ENCODE measurements at regions not wholly inside any gene's neighbourhood (a gene's known extent, or its start where the extent isn't known, plus 50 kb on each side); places are given as distances from the start of the nearest gene placed in this dataset.

DNA sequence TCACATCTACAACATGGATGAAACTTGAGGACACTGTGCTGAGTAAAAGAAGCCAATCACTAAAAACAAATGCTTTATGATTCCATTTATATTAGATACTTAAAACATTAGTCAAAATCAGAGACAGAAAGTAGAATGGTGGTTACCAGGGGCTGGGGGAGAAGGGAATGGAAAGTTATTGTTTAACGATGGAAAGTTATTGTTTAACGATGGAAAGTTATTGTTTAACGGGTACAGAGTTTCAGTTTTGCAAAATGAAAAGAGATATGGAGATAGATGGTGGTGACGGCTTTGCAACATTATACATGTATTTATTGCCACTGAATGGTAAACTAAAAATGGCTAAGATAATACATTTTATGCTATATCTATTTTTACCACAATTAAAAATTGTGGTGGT lies 160.6 kb downstream of the TUBA3C start:
- no peaks in the 10 kb centered on the region for H3K27me3 Mint-ChIP-seq (ENCODE audit: insufficient read depth)
- 52 to 68% methylated on average over 3 of the region's 4 CpGs for WGBS, 2 experiments (ENCODE audit: insufficient coverage in 1 of 2, insufficient read length in 1 of 2)
- TF ChIP-seq, protein P1, sequence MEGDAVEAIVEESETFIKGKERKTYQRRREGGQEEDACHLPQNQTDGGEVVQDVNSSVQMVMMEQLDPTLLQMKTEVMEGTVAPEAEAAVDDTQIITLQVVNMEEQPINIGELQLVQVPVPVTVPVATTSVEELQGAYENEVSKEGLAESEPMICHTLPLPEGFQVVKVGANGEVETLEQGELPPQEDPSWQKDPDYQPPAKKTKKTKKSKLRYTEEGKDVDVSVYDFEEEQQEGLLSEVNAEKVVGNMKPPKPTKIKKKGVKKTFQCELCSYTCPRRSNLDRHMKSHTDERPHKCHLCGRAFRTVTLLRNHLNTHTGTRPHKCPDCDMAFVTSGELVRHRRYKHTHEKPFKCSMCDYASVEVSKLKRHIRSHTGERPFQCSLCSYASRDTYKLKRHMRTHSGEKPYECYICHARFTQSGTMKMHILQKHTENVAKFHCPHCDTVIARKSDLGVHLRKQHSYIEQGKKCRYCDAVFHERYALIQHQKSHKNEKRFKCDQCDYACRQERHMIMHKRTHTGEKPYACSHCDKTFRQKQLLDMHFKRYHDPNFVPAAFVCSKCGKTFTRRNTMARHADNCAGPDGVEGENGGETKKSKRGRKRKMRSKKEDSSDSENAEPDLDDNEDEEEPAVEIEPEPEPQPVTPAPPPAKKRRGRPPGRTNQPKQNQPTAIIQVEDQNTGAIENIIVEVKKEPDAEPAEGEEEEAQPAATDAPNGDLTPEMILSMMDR (conservative IDR thresholded peaks at IDR 0.05), result no peak
- H3K4me3 Mint-ChIP-seq, result no peak overlapping the region
- no peaks in the 10 kb centered on the region for H3K36me3 Mint-ChIP-seq (ENCODE audit: low read depth)
- H3K4me1 Mint-ChIP-seq, result no peaks in the 10 kb centered on the region
- Histone ChIP-seq H3K27ac (ENCODE audit: low read depth, low read length) (no peak overlapping the region), H3K27me3 (ENCODE audit: control insufficient read depth, insufficient read depth, low read length, poor library complexity, severe bottlenecking) (no peaks in the 10 kb centered on the region), H3K4me3 (ENCODE audit: low read length) (no peak overlapping the region), H3K36me3 (ENCODE audit: control insufficient read depth, insufficient read depth, low read length) (no peaks in the 10 kb centered on the region), H3K9ac (ENCODE audit: extremely low read depth, low read length, poor library complexity, severe bottlenecking) (no peak overlapping the region), H3K9me3 (ENCODE audit: control insufficient read depth, low read length) (peaks cover 95% of the 10 kb centered on the region), H3K4me1 (ENCODE audit: control insufficient read depth, insufficient read depth, low read length) (no peaks in the 10 kb centered on the region)
- H3K9me3 Mint-ChIP-seq, result peaks cover 89% of the 10 kb centered on the region
- no peak overlapping the region for H3K27ac Mint-ChIP-seq
- no peak for DNase-seq

DNA sequence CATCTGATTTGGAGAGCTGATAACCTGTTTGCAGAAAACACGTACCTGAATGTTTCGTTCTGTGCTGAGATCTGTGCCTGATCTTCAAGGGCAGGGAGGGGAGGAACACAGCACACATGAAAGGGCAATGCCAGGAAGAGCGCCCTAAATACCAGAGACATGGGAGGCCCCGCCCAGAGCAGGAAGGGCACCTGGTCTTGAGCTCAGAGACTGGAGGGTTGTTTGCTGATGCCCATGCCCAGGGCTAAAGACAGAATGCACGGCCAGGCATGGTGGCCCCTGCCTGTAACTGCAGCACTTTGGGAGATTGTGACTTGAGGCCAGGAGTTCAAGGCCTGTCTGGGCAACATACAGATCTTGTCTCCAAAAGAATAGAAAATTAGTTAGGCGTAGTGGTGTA lies 183.2 kb downstream of the TUBA3C start:
- Histone ChIP-seq H3K27ac (ENCODE audit: low read depth, low read length) (no peak overlapping the region), H3K4me3 (ENCODE audit: low read length) (no peak overlapping the region), H3K9ac (ENCODE audit: extremely low read depth, low read length, poor library complexity, severe bottlenecking) (no peak overlapping the region), H3K27me3 (ENCODE audit: control insufficient read depth, insufficient read depth, low read length, poor library complexity, severe bottlenecking) (no peaks in the 10 kb centered on the region), H3K36me3 (ENCODE audit: control insufficient read depth, insufficient read depth, low read length) (no peaks in the 10 kb centered on the region), H3K9me3 (ENCODE audit: control insufficient read depth, low read length) (peaks cover 81% of the 10 kb centered on the region), H3K4me1 (ENCODE audit: control insufficient read depth, insufficient read depth, low read length) (no peaks in the 10 kb centered on the region)
- Mint-ChIP-seq H3K4me1 (no peaks in the 10 kb centered on the region), H3K9me3 (peaks cover 99% of the 10 kb centered on the region), H3K27ac (no peak overlapping the region), H3K4me3 (no peak overlapping the region), H3K36me3 (ENCODE audit: low read depth) (no peaks in the 10 kb centered on the region), H3K27me3 (ENCODE audit: insufficient read depth) (no peaks in the 10 kb centered on the region)
- TF ChIP-seq, protein P1 (conservative IDR thresholded peaks at IDR 0.05), result no peak
- WGBS, 2 experiments (ENCODE audit: insufficient coverage in 1 of 2, insufficient read length in 1 of 2), result 65% methylated on average over 5 to 6 of the region's 6 CpGs
- no peak for DNase-seq

DNA sequence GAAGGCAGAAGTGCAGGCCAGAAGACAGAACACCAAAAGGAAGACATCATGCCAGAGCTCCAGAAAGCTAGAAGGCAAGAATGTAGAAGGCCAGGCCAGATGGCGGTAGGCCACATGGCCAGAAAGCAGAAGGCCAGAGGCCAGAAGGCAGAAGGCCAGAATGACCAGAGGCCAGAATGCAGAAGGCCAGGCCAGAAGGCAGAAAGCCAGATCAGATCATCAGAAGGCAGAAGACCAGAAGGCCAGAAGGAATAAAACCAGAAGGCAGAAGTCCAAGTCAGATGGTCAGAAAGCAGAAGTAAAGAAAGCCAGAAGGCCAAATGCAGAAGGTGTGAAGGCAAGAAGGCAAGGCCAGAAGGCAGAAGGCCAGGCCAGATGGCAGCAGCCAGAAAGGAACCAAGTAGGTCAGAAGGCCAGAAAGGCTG lies 185.0 kb downstream of the TUBA3C start:
- Histone ChIP-seq H3K4me3 (ENCODE audit: low read length) (no peak overlapping the region), H3K27me3 (ENCODE audit: control insufficient read depth, insufficient read depth, low read length, poor library complexity, severe bottlenecking) (no peaks in the 10 kb centered on the region), H3K27ac (ENCODE audit: low read depth, low read length) (no peak overlapping the region), H3K36me3 (ENCODE audit: control insufficient read depth, insufficient read depth, low read length) (no peaks in the 10 kb centered on the region), H3K9ac (ENCODE audit: extremely low read depth, low read length, poor library complexity, severe bottlenecking) (no peak overlapping the region), H3K4me1 (ENCODE audit: control insufficient read depth, insufficient read depth, low read length) (no peaks in the 10 kb centered on the region), H3K9me3 (ENCODE audit: control insufficient read depth, low read length) (peaks cover 75% of the 10 kb centered on the region)
- Mint-ChIP-seq H3K4me1 (no peaks in the 10 kb centered on the region), H3K27me3 (ENCODE audit: insufficient read depth) (no peaks in the 10 kb centered on the region), H3K36me3 (ENCODE audit: low read depth) (no peaks in the 10 kb centered on the region), H3K27ac (no peak overlapping the region), H3K9me3 (peaks cover 99% of the 10 kb centered on the region), H3K4me3 (no peak overlapping the region)
- TF ChIP-seq, protein P1 (conservative IDR thresholded peaks at IDR 0.05), result no peak
- 80 to 88% methylated on average over 1 of the region's 1 CpG for WGBS, 2 experiments (ENCODE audit: insufficient coverage in 1 of 2, insufficient read length in 1 of 2)
- DNase-seq, result no peak
